Cardiac septum (tissue), 1 donor: ENCODE measurements at regions not wholly inside any gene's neighbourhood (a gene's known extent, or its start where the extent isn't known, plus 50 kb on each side); places are given as distances from the start of the nearest gene placed in this dataset.

Experiments
- DNase-seq: peaks from one replicate; pipeline ENCODE4 v3.0.0-alpha.2; 2020; ENCODE audit warnings: low spot score
- intact Hi-C: fragments of 100-400 bp; cut with DNase I; formaldehyde crosslinking; loops from one replicate; pipeline ENCODE4 v1.14.0; 2022
- donor health status: DM: no; HTN: no; CAD: no.

DNA sequence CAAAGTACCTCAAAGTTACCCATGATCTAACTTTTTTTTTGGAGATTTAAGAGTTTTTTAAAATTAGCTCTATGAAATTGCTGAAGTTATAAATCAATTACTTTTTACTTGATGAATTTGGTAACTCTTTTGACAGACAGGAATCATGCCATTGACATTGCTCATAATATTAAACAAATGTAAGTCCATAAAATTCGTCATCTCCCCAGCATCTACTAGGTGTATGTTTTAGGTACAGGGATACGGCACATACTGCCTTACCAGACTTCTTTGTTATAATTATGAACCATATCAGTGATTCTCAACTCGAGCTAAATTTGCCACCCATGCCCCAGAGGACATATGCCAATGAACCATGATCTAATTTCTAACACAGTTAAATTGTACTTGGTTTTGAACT lies 247.5 kb upstream of the TGFBR2 start:
- intact Hi-C loops = no loop called here
- no peak for DNase-seq

DNA sequence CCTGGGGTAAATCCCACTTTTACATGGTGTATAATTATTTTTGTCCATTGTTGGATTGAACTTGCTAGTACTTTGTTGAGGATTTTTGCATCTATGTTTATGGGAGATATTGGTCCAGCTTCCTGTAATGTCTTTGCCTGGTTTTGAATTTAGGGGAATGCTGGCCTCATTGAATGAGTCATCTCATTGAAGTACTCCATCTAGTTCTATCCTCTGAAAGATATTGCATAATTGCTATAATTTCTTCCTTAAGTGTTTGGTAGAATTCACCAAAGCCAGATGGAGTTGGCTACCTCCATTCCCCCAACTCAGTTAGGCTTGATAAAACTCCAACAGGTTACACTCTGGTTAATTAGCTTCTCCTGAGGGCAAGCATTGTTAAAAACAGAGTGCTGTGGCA lies 237.4 kb upstream of the TGFBR2 start:
- intact Hi-C loops = no loop called here
- no peak for DNase-seq

DNA sequence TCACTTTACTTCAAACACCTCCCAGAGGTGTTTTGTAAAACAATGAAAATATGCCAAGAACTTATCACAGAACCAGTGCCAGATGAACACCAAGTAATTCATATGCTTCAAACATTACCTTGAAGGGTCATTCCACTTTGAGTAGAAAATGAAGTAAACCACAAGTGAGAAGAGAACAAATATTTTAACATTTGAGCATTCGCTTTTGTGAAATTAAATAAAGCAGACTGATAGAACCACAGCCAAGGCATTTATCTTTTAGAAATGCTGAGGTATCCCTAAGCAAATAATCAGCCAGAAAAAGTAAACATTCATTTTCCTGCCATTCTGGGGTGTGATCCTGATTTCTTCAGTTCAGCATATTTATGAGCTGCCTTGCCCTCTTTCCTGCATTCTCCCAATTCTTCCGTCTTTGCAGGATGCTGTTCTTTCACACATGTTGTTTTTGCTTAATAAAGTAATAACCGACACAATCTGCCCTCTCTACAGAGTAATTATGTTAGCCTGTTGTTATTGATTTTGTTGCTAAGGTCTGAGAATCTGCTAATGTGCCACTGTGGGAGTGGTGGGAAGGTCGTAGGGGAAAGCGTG lies 235.6 kb upstream of the TGFBR2 start:
- intact Hi-C loops = no loop called here
- DNase-seq = no peak

DNA sequence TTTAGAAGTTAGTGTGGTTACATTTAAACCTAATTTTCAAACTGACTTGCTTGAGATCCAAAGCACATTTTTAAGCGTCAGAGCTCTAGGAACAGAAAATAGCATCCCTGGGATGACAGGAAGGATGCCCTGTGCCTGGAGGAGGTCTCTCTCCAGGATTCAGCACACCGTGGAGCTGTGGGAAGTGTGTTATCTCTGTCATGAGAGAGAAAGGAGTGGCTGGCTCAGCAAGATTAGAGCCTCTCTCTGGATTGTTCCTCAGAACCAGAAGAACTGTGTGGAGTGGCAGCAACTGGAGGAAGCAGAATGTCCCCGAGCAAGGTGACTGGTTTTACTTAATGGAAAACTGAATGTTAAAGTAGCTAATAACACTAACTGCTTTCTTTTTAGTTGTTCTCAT lies 233.6 kb upstream of the TGFBR2 start:
- intact Hi-C loops = no loop called here
- no peak for DNase-seq

DNA sequence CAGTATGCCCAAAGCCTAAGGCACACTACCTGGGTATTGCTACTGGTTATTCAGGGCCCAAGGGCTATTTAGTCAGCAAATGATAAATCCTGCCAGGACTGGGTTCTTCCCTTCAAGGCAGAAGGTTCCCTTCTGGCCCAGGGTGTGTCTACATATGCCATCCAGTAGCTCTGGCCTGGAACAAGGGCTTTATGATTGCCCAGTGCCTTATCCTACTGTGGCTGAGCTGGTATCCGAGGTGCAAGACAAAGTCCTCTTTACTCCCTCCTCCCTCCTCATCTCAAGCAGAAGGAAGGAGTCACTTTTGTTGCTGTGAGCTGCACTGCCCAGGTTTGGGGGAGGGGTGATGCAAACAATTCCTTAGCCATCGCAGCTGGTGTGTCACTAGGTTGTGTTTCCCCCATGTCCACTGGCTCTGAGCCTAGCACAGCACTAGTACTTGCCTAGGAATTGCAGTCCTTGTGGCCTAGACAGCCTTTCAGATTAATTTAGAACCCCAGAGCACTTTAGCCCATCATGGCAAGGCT lies 221.8 kb upstream of the TGFBR2 start:
- intact Hi-C loops = no loop called here
- DNase-seq = no peak

DNA sequence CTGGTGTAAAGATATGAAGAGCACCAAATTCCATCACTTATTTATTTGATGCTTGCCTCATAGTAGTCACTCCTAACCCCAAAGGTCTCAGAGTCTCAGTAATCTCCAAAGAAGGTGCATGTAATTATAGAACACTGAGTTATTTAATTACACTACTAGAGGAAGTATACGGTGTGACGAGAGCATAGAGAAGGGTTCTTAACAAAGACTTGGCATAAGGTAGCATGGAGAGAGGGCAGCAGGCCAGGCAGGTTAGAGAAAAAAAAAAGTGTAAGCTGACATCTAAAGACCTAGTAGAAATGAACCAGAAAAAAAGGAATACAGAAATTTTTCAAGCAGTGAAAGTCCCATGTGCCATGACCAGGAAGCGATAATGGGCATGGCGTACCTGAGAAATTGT lies 213.3 kb upstream of the TGFBR2 start:
- intact Hi-C loops = no loop called here
- no peak for DNase-seq

DNA sequence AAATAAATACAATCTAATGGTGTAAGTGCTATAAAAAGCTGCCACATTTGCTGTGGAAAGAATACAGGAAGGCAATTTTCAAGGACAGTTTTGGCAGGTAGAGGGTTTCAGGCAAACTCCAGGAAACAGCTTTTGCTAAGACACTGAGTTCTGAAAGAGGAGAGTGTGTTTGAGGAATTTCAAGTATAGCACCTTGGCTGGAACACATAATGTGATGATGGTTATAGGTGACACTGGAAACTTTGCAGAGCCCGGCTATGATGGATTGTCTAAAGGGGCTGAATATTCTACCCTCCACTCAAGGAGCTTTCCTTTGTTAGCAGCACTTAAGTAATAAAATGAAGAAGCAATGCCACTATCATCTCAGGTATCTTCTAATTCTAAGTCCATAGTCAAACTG lies 209.4 kb upstream of the TGFBR2 start:
- intact Hi-C loops = no loop called here
- no peak for DNase-seq

DNA sequence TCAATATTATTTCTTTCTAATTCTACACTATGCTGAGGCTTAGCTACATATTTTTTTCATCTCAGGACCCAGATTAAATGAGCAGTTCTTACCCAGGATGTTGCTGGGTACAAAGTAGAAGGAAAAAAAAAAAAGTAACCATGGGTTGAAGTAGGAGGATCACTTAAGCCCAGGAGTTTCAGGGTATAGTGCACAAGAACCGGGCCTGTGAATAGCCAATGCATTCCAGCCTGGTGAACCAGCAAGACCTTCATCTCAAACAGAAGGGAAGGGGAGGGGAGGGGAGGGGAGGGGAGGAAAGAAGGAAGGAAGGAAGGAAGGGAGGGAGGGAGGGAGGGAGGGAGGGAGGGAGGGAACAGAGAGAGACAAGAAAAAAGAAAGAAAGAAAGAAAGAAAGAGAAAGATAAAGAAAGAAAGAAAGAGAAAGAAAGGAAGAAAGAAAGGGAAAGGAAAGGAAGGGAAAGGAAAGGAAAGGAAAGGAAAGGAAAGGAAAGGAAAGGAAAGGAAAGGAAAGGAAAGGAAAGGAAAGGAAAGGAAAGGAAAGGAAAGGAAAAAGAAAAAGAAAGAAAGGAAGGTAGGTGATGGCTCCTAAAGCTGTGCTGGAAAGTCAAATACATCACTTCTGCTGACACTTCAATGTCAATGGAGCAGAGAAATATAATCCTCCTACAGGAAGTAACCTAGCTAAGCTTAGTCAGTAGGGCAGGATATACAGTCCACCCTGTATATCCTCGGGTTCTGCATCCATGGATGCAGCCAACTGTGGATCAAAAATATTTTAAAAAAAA lies 206.8 kb upstream of the TGFBR2 start:
- intact Hi-C loops = no loop called here
- DNase-seq = no peak

DNA sequence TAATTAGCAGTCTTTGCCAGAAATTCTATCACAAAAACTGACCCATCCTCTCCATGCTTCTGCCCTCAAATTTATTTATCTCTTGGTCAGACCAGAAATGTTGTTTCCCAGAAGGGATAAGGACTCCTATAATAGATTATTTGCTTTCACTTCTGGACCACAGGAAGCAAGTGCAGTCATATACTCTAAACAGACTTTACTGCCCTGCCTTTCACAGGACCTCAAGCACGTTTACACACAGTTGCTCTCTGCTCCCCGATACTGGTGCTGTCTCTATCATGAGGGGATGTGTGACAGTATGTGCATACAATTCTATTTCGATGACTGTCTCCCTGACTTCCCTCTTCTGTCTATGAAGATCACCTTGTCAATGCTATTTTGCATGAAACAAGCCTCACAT lies 205.5 kb upstream of the TGFBR2 start:
- no peak for DNase-seq
- intact Hi-C loops = no loop called here

DNA sequence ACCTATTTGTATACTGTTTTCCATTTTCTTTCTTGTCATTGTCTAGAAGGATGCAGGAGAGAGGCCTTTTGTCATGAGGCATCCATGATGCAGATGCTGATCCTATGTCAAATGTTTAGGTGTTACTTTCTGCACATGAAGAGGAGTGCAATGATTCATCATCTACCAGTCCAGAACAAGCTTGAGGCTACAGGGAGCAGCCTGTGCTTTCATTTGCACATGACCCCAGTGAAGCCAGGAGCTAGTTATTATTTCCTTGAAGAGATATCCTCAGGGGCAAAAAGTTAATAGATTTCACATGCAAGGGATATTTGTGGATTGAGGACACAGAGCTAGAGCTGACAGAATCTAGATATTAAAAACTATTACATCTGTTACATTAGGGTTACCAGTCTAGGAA lies 204.4 kb upstream of the TGFBR2 start:
- intact Hi-C loops = no loop called here
- DNase-seq = no peak

DNA sequence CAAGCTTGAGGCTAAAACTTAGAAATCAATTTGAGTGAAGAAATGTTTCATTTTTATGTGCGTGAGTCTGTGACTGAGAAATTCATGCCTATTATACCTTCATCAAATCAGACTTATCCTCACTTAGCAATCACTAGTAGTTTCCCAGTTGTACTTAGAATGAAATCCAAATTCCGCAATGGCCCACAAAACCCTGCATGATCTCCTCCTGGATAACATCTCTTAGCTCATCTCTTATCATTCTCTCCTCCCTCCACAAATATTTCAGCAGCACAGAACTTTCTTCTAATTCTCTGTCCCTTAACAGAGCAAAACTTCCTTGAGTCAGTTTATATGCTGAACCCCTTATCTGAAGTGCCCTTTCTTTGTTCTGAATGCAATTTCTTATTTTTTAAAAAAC lies 198.8 kb upstream of the TGFBR2 start:
- intact Hi-C loops = no loop called here
- no peak for DNase-seq

DNA sequence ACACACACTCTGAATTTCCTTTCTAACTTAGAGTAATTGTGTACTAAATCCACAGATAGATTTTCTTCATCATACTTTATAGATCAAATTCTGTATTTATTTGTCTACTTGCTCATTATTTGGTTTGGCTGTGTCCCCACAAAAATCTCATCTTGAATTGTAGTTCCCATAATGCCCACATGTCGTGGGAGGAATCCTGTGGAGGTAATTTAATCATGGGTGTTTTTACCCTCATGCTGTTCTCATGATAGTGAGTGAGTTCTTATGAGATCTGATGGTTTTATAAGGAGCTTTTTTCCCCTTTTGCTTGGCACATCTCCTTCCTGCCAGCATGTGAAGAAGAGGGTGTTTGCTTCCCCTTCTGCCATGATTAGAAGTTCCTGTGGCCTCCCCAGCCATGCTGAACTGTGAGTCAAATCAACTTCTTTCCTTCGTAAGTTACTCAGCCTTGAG lies 198.3 kb upstream of the TGFBR2 start:
- intact Hi-C loops = no loop called here
- DNase-seq = no peak

DNA sequence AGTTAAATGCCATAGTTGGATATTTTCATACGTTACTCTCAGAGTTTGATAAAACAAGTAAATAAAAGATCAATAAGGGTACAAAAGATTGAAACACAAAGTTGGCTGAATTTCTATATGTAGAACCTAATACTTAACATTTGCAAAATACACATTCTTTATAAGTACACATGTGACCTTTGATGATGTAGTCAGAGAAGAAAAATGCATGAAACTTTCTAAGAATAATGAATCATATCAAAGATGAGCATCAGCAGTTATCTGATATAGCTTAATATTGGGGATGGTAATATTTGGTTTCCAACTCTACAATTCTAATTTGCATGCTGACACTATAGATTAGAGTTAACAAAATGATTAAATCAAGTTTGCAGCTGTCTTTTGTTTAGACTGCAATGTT lies 188.0 kb upstream of the TGFBR2 start:
- DNase-seq = no peak
- intact Hi-C loops = no loop called here

DNA sequence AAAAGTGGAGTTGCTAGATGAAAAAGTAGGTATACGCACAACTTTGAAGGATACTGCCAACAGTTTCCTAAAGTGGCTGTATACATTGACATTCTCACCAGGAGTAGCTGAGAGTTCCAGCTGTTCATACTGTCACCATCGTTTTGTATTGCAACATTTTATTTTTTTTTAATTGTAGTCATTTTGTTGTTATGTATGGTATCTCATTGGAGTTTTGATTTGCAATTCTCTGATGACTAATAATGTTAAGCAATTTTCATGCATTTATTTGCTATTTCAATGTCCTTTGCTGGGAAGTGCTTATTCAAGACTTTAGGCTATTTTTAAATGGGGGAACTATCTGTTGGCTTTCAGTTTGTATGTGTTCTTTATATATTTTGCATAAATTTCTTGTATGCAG lies 185.1 kb upstream of the TGFBR2 start:
- no peak for DNase-seq

DNA sequence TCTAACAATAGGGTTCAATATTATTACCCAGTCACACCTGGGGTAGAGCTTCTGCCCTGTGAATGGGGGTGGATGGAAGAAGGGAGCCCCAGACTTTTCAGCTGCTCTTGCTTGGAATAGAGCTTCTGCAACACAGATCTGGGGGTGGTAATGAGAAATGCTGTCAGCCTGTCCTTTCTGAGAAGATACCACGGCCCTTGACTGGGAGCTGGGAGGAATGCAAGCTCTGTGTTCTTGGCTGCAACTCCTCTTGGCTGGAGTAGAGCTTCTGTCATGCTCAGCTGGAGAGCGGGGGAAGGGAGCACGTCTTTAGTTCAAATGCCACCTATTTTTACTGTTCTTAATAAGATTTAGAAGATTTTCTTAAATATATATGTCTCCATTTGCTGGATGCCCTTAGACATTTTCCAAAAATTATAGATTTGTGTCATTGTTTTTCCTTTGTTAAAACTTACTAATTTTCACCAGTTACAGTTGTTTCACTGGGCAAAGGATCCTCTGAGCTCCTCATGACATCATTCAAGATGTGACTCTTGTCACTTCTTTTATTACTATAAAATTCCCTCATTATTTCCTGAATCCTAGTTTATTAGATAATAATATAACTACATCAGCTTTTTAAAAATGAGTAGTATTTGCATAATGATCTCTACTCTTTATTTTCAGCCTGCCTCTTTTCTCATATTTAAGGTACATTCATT lies 180.0 kb upstream of the TGFBR2 start:
- intact Hi-C loops = loop anchor here (1.0 kb wide), 1 partner anchor 72 kb away; no protein-coding TSS in a partner anchor

More for the DNA sequence above, 185.1 kb upstream of the TGFBR2 start:
- intact Hi-C loops = no loop called here

DNA sequence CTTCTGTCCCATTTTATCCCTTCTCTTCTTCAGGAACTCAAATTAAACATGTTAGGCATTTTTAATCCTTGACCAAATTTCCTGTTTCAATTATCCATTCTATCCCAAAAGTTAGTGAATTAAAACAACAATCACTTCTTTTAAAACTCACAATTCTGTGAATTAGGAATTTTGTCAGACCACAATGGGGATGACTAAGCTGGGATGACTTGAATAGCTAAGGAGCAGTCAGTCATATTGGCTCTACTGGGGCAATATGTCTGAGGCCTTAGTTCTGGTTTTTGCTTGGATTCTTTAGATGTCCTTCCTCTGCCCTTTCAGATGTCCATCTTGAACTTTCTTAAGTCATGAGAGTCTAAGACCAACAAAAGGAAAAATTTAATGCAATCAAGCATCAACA lies 178.2 kb upstream of the TGFBR2 start:
- DNase-seq = no peak
- intact Hi-C loops = no loop called here

More for the DNA sequence above, 180.0 kb upstream of the TGFBR2 start:
- DNase-seq = peak; percentile 80

DNA sequence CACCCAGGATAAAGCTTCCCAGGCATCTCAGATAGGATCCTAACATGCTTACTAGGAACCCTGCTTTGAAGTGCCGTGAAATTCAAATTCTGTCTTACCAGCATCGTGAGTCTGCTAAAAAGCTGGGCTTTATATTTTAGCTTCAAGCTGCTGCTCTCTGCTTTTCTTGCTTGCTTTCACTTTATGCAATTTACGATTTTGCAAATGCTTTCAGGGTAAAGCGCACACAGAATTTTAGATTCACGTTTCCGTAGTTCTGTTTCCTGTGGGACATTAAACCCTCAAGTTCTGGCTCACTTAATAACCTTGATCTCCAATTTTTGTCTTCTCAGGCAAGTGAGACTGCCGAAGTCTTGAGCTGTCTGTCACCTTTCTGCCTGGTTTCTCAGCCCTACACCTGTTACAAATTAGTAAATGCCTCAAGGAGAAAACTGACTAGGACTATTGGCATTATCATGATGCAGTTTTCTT lies 170.5 kb upstream of the TGFBR2 start:
- no peak for DNase-seq
- intact Hi-C loops = loop anchor here (5.0 kb wide), 1 partner anchor 204 kb away; no protein-coding TSS in a partner anchor

DNA sequence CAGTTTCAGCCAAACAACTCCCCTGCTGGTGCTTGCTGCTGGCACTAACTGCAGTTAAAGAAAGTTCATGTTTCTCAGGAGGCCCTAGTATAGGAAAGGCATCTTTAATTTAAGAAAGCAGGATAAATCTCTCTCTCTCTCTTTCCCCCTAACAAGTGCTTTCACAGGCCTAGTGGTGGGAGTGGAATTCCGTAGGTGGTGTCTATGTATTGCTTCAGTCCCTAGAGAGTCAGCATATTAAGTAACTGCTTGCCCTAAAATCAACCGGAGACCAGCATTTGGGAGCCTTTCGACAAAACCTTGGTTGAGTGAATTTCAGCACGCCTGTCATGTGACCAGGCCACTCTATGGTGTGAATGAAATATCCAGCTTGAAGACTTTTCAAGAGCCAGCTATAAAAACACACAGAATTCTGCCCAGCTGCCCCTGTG lies 169.2 kb upstream of the TGFBR2 start:
- no peak for DNase-seq
- intact Hi-C loops = loop anchor here (5.0 kb wide), 1 partner anchor 205 kb away; no protein-coding TSS in a partner anchor

DNA sequence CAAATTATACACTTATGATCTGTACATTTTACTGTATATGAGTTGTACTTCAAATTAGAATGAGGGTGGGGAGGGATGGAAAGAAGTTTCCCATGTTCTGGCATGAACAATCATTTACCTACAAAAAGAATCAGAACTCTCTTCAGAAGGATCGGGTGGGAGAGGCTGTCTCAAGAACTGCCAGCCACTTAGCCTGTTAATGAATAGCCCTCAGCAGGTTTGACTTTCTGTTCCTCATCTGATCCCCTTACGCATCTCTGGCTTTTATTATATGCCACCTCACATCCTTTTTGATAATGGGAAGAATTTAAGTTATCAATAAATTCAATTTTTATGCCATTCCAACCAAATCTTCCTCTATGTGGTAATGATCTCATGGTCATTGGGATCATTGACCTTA lies 168.3 kb upstream of the TGFBR2 start:
- DNase-seq = no peak
- intact Hi-C loops = loop anchor here (5.0 kb wide), 1 partner anchor 206 kb away; no protein-coding TSS in a partner anchor

DNA sequence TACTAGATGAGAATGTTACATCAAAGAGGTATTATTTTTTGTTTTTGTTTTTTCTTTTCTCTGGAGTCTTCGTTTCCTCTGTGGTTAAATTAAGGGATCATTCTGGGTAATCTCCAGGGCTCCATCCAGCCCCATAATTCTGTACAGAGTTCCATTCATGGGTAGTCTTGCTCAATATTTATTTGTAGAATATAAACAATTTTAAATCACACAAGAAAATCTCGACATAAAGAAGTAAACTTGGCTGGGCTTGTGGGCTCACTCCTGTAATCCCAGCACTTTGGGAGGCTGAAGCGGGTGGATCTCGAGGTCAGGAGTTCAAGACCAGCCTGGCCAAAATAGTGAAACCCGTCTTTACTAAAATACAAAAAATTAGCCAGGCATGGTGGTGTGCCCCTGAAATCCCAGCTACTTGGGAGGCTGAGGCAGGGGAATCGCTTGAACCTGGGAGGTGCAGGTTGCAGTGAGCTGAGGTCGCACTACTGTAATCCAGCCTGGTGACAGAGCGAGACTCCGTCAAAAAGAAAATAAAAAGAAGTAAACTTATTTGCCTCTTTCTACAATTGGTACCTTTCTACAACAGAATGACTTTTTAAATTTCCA lies 166.8 kb upstream of the TGFBR2 start:
- intact Hi-C loops = loop anchor here (5.0 kb wide), 4 partner anchors 73 to 207 kb away; partner anchors contain the start of gene TGFBR2
- DNase-seq = no peak
